ENCODE measurements at regions not wholly inside any gene's neighbourhood (a gene's known extent, or its start where the extent isn't known, plus 50 kb on each side); places are given as distances from the start of the nearest gene placed in this dataset.

- DNase-seq: no peak
These were observed 594.0 kb upstream of the ACVR2A start for GRCh38 chr2:147250652-147251356.

DNA sequence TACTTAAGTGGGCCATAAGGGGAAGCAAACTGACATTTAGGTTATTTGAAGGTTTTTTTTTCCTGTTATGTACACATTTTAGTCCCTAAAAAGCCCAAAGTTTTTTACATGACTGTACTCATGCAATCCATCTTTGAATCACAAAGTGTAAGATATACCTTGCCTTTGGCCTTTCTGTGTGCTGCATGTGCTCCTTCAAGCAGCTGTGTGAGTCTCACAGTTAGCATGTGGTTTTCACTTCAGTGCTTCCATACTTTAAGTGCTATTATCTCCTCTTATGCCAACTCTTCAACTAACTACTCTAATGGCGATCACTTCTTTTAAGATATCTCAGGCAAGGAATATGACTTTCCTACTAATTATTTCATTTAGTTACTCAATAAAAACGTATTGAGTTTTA lies 597.1 kb upstream of the ACVR2A start:
- DNase-seq: no peak

DNA sequence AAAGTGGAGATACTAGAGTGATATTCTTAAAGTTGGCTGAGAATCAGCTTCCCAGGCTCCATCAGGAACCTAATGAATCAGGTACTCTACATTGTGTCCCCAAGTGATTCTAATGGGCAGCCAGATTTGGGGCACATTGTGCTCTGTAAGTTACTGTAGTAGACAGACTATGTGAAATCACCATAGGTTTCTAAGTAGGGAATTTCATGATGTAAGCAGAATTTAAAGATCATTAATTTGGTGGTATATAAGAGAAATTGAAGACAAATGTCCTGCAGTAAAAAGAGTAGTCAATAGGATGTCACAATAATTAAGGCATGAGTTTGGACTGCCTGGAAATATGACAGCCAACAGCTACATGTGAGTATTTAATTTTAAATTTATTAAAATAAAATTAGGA lies 602.4 kb upstream of the ACVR2A start:
- no peak for DNase-seq

GRCh38 chr2:147236601-147237000 lies 608.2 kb upstream of the ACVR2A start:
- DNase-seq: no peak

GRCh38 chr2:147232225-147232669 lies 612.6 kb upstream of the ACVR2A start:
- DNase-seq: no peak

GRCh38 chr2:147231607-147232006 lies 613.2 kb upstream of the ACVR2A start:
- no peak for DNase-seq

GRCh38 chr2:147231081-147231480 lies 613.7 kb upstream of the ACVR2A start:
- no peak for DNase-seq

DNA sequence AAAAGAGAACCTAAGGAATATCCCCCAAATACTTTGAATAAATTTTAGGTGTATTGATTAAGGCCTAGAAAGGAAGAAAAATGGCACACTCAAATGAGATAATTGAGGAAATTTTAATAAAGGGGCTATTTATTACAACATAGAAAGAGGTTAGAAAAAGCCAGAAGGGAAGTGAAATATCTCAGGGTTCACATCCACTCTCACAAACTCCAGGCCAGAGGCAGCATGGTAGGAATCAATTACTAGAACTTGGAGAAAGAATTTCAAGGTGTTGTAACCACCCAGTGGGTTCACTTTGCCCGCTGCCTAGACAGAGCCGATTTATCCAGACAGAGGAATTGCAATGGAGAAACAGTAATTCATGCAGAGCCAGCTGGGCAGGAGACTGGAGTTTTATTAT lies 617.5 kb upstream of the ACVR2A start:
- no peak for DNase-seq

- no peak for DNase-seq
These were observed 620.8 kb upstream of the ACVR2A start for GRCh38 chr2:147224070-147224469.

- no peak for DNase-seq
These were observed 621.2 kb upstream of the ACVR2A start for GRCh38 chr2:147223553-147224060.

GRCh38 chr2:147223119-147223518 lies 621.7 kb upstream of the ACVR2A start:
- DNase-seq: no peak

GRCh38 chr2:147222506-147222905 lies 622.3 kb upstream of the ACVR2A start:
- DNase-seq: no peak

- no peak for DNase-seq
These were observed 629.9 kb upstream of the ACVR2A start for GRCh38 chr2:147214914-147215313.

- DNase-seq: no peak
These were observed 633.3 kb upstream of the ACVR2A start for GRCh38 chr2:147211484-147211883.

GRCh38 chr2:147204102-147204501 lies 640.7 kb upstream of the ACVR2A start:
- DNase-seq: no peak

DNA sequence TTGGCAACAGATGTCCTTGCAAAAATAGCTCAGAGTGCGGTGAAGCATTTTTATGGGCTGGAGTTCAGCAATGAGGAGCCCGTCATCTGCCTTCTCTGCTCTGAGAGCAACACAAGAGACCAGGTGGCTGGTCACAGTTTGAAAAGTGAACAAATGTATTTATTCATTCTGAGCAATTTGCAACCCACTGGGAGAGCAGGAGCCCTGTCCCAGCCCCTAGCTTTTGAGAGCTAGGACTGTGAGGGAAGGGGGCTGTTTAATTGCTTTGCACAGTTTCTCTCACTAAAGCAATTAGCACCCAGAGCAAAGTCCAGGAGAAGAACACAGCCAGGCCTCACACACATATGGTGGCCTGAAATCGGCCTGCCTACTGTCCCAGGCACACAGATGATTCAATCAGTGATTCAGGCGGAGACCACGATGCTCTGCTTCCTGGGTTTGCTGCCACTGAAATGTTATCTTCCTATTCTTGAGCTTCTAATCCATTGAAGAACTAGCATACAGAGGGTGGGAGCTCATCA lies 646.1 kb upstream of the ACVR2A start:
- no peak for DNase-seq

GRCh38 chr2:147197754-147198483 lies 646.9 kb upstream of the ACVR2A start:
- no peak for DNase-seq

DNA sequence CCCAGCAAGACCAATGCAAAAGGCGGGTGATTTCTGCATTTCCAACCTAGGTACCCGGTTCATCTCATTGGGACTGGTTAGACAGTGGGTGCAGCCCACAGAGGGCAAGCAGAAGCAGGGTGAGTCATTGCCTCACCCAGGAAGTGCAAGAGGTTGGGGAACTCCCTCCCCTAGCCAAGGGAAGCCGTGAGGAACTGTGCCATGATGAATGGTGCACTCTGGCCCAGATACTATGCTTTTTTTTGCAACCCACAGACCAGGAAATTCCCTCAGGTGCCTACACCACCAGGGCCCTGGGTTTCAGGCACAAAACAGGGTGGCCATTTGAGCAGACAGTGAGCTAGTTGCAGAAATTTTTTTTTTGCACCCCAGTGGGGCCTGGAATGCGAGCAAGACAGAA lies 662.6 kb upstream of the ACVR2A start:
- DNase-seq: peak; percentile 71

DNA sequence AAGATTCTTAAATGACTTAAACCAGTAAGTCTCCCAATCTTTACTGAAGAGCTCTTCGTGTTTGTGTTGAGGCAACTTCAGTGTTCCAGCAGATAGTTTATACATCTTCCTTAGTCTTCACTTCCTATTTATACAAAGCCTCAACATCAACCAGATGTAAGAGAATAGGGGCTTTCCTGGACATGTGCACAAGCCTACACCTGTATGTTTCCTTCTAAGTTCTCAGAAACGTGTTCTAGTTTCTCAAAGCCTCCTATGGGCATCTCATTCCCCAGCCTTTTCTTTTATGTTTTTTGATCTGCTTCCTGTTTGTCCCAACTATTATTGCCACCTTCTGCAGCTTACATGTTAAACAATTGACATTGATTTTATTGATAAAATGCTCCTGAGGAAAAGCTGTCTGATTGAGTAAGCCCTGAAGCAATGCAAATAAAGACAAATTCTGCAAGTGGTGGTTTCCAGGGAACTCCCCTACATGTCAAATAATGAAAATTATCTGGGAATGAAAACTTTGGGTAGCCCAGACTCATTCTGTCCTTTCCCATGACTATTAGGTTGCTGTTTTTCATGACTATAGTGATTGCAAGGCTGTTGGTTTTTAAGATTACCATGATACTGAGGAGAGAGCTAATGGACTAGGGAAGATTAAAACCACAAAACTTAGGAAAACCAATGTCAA lies 663.3 kb upstream of the ACVR2A start:
- peak; percentile 4 for DNase-seq

GRCh38 chr2:147177071-147177857 lies 667.6 kb upstream of the ACVR2A start:
- no peak for DNase-seq

- no peak for DNase-seq
These were observed 670.0 kb upstream of the ACVR2A start for GRCh38 chr2:147174824-147175254.

GRCh38 chr2:147173798-147174197 lies 671.0 kb upstream of the ACVR2A start:
- DNase-seq: no peak

DNA sequence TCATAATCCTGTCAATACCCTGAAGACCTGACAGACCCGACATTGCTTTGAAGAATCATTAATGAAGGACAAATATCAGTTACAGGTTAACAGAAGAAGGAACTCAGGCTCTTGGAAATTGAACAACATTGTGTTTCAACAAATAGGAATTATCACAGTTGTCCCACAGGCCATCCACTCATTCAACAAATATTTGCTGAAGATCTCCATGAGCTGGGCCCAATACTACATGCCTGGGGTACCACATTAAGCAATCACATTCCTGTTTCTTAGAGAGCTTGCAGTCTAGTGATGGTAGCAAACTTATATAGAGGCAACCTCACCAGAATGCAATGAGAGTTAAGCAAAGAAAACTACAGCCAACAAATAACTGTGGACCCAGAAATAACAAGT lies 671.6 kb upstream of the ACVR2A start:
- DNase-seq: no peak

Measured in CD4-positive, alpha-beta T cell treated with Interleukin-21 for 1 hour (primary cell).